BE2C (cell line): ENCODE measurements at regions not wholly inside any gene's neighbourhood (a gene's known extent, or its start where the extent isn't known, plus 50 kb on each side); places are given as distances from the start of the nearest gene placed in this dataset.

ENCODE experiments used
- DNase-seq: peaks from one replicate; pipeline ENCODE4 v3.0.0-alpha.2; 2020
- H3K27me3 ChIP-seq: fragments of 250-450 bp; sonication (Bioruptor Pico); 2 replicates; pipeline ENCODE4 v1.5.1; 2020; ENCODE audit warnings: mild to moderate bottlenecking
- H3K36me3 ChIP-seq: fragments of 250-450 bp; sonication (Bioruptor Pico); 2 replicates; pipeline ENCODE4 v1.5.1; 2020; ENCODE audit warnings: mild to moderate bottlenecking
- H3K4me1 ChIP-seq: fragments of 250-450 bp; sonication (Bioruptor Pico); 2 replicates; pipeline ENCODE4 v1.5.1; 2020
- H3K4me3 ChIP-seq: 2 replicates; pipeline ENCODE4 v1.5.1; 2011; ENCODE audit warnings: low read depth, low read length
- H3K9me3 ChIP-seq: fragments of 250-450 bp; sonication (Bioruptor Pico); 2 replicates; pipeline ENCODE4 v1.5.1; 2020
- CTCF ChIP-seq: IDR thresholded peaks from 2 replicates; pipeline ENCODE4 v1.5.1; 2012; ENCODE audit warnings: mild to moderate bottlenecking, low read depth, low read length

GRCh38 chr17:69851736-69852135 lies 223.3 kb upstream of the KCNJ16 start:
- Histone ChIP-seq H3K9me3 (no peaks in the 10 kb centered on the region), H3K36me3 (no peaks in the 10 kb centered on the region), H3K4me3 (no peak overlapping the region), H3K4me1 (no peaks in the 10 kb centered on the region), H3K27me3 (no peaks in the 10 kb centered on the region)
- no peak for DNase-seq
- TF ChIP-seq CTCF: no peak

- Histone ChIP-seq H3K9me3 (no peaks in the 10 kb centered on the region), H3K36me3 (no peaks in the 10 kb centered on the region), H3K27me3 (no peaks in the 10 kb centered on the region), H3K4me1 (no peaks in the 10 kb centered on the region), H3K4me3 (no peak overlapping the region)
- DNase-seq: no peak
- TF ChIP-seq CTCF: no peak
These were observed 221.3 kb upstream of the KCNJ16 start for GRCh38 chr17:69853541-69854224.

- H3K36me3 ChIP-seq: no peaks in the 10 kb centered on the region
- H3K4me1 ChIP-seq: no peaks in the 10 kb centered on the region
- no peak overlapping the region for H3K4me3 ChIP-seq
- no peak for DNase-seq
- TF ChIP-seq CTCF: no peak
- H3K9me3 ChIP-seq: no peaks in the 10 kb centered on the region
- H3K27me3 ChIP-seq: no peaks in the 10 kb centered on the region
These were observed 220.7 kb upstream of the KCNJ16 start for GRCh38 chr17:69854225-69854780.

- Histone ChIP-seq H3K27me3 (no peaks in the 10 kb centered on the region), H3K4me3 (no peak overlapping the region), H3K36me3 (no peaks in the 10 kb centered on the region), H3K9me3 (no peaks in the 10 kb centered on the region), H3K4me1 (no peaks in the 10 kb centered on the region)
- DNase-seq: no peak
- no peak for TF ChIP-seq CTCF
These were observed 218.1 kb upstream of the KCNJ16 start for GRCh38 chr17:69856946-69857345.

- Histone ChIP-seq H3K27me3 (no peaks in the 10 kb centered on the region), H3K4me3 (no peak overlapping the region), H3K36me3 (no peaks in the 10 kb centered on the region), H3K4me1 (no peaks in the 10 kb centered on the region), H3K9me3 (no peaks in the 10 kb centered on the region)
- DNase-seq: no peak
- TF ChIP-seq CTCF: no peak
These were observed 217.6 kb upstream of the KCNJ16 start for GRCh38 chr17:69857412-69857835.

GRCh38 chr17:69858460-69858859 lies 216.6 kb upstream of the KCNJ16 start:
- Histone ChIP-seq H3K27me3 (no peaks in the 10 kb centered on the region), H3K4me3 (no peak overlapping the region), H3K4me1 (no peaks in the 10 kb centered on the region), H3K9me3 (no peaks in the 10 kb centered on the region), H3K36me3 (no peaks in the 10 kb centered on the region)
- DNase-seq: no peak
- no peak for TF ChIP-seq CTCF
